CD4-positive, alpha-beta T cell treated with Interleukin-4 for 1 hour (primary cell): ENCODE measurements at regions not wholly inside any gene's neighbourhood (a gene's known extent, or its start where the extent isn't known, plus 50 kb on each side); places are given as distances from the start of the nearest gene placed in this dataset.

Experiments used
- DNase-seq, 2 donors: peaks; one replicate each; pipeline ENCODE4 v3.0.0-alpha.2; 2020 to 2022

DNA sequence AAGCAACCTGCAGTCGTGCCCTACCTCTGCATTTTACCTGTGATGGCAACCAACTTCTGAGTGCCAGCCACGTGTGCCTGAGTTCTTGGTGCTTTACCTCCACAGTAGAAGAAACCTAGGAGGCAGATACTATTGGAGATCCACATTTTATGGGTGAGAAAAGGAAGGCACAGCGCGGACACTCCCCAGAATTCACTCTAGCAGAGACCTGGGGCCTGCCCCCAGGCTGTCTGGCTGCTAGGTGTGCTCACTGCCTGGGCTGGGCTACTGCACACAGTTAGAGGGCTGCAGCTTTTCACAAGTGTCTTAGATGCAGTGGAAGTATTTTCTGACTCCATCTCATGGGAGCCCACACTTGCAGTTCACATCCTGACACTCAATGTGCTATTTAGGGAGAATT is 598.8 kb upstream of the ADAMTS16 start:
- no peak for DNase-seq

DNA sequence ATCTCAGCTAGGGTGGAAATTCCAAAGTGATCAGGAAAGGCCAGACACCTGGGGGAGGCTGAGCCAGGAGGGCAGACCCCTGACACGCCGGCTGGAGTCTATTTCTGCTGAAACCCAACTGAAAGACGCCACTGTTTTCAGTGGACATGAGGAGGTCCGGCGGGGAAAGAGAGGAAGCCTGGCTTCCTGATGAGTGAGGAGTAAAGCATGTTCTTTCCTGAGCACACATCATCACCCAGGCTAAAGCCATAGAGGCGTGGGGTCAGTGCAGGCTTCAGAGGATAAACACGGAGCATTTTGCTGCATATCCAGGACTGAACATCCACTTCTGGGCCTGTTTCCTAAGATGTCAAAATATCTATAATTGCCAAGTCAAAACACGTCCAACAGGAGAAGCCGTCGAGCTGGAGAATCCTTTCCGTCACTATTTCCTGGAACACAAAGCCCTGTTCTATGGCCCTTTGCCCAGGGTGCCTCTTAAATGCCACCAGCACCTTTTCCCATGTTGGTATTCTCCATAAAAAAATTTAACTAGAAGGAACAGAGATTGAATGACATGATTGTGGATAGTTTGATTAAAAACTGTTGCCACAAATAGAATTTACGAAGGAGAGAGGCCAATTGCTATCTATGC is 597.9 kb upstream of the ADAMTS16 start:
- DNase-seq = no peak

DNA sequence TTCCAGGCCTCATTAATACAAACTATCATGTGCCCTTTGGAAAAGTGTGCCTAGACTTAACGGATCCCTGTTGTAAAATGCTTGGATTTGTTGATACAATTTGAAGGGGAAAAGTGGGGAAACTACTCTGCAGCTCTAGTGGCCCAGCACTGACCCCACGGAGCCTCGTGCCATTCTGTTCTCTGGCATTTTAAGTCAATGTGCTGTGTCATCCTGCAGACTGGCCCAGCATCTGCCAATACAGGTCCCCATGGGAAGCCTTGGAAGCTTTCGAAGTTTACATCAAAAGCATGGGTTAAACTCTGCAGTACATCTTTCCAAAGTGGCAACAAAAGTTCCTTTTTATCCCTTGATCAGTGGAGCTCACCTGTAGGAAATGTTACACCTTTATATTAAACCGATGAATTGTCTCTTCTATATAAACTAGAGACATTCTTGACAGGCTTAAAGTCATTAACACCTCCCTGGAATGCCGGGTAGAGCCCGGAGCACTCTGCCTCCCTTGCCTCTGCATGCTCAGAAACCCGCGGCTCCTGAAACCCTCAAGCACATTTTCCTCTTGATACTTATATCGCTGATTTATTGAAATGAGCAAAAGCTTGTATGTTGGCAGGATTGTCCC is 596.0 kb upstream of the ADAMTS16 start:
- DNase-seq = no peak

DNA sequence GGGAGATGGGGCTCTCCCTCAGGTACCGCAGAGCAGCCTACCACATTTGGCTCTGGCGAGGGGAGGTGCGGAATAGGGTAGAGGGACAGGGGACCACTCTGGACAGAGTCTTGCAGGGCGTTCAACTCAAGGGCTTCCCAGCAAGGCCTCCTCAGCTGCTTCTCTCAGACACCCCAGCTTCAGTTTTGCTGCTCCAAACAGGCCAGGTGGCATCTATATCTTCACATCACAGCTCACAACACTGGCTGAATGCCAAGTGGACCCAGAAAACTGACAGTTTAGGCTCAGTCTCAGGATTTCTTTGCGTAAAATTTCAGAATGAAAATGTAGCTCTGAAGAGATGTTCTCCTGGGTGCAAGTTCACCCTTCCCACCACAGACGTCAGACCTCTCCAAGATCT is 592.6 kb upstream of the ADAMTS16 start:
- no peak for DNase-seq

DNA sequence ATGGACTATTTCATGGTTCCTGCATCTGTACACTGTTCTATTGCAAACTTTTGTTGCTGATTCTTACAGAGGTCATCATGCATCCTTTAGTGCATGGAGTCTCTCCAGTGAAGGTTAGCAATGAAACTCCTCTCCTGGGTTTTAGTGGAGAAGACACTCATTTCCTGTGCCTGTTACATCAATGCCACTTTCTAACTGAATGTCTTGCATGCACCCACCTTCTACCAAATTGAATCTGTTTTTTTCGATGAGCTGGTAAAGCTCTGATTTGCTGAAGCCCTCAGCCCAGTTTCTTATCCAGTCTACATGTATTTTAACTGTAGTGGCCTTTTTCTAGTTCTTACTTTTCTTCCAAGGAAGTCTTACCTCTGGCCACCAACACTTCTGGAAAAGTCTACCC is 591.8 kb upstream of the ADAMTS16 start:
- no peak for DNase-seq

DNA sequence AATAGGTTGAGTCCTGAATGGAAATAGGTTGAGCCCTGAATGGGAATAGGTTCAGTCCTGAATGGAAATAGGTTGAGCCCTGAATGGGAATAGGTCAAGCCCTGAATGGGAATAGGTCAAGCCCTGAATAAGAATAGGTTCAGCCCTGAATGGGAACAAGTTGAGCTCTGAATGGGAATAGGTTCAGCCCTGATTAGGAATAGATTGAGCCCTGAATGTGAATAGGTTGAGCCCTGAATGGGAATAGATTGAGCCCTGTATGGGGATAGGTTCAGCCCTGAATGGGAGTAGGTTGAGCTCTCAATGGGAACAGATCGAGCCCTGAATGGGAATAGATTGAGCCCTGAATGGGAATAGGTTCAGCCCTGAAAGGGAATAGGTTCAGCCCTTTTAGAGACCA is 590.8 kb upstream of the ADAMTS16 start:
- no peak for DNase-seq

DNA sequence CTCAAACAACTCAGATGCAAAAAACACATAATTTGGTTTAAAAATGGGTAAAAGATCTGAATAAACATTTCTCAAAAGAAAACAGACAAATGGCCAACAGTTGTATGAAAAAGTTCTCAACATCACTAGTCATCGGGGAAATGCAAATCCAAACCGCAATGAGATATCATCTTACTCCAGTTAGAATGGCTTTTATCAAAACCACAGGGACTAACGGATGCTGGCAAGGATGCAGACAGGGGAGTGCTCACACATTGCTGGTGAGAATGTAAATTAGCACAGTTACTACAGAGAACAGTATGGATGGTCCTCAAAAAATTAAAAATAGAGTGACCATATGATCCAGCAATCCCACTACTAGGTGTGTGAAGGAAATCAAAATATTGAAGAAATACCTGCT is 589.1 kb upstream of the ADAMTS16 start:
- no peak for DNase-seq

DNA sequence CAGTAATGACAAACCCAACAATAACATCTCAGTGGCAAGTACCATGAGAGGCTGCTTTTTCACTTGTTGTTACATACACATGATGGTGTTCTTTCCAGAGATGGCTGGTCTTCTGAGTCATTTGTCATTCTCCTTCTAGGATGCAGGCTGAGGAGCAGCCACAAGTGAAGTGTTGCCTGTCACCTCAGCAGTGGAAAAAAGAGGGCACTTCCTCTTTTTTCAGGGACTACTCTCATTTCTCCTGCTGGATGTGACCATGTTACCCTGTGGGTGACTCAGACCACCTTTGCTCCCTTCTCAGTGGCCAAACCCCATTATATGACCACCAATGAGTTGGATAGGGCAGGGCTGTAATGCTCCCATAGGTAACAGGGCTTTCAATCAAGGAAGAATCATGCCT is 587.0 kb upstream of the ADAMTS16 start:
- no peak for DNase-seq

DNA sequence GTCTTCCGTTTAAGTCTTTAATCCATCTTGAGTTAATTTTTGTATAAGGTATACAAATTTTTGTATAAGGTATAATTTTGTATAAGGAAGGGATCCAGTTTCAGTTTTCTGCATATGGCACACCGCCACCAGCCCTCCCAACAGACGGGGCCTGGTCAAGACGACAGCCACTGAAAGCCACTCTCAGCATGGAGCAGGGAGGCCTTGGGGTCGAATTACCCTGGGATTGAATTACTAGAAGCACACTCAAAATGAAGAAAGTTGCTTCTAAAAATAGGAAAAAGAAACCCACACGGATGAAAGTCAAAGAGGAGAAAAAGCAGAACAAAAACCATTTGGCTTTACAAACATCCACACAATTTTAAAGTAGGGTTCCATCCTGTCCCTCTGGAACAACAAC is 586.2 kb upstream of the ADAMTS16 start:
- no peak for DNase-seq

DNA sequence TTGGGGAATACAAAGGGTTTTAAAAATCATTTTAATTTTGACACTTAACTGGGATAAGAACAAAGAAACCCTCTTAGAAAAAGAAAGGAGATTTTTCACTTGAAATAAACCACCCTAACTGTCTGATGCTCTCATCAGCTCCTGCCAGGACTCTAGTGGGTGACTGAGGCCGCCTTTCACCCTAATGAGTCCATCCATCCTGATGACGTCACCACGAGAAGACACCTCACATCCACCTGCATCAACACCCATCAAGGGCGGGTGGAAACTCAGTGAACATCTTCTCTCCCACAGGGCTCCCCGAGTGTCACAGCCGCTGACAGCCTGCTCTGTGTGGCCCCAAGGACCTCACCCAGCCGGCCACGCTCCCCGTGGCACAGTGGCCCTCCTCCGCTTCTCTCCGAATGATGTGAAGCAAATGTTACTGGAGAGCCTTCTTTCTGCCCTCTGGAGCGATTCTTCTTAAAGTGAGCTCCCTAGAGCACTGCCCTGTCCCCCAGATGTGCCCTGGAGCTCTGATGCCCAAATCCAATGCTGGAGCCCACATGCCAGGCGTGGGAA is 584.3 kb upstream of the ADAMTS16 start:
- DNase-seq = no peak

DNA sequence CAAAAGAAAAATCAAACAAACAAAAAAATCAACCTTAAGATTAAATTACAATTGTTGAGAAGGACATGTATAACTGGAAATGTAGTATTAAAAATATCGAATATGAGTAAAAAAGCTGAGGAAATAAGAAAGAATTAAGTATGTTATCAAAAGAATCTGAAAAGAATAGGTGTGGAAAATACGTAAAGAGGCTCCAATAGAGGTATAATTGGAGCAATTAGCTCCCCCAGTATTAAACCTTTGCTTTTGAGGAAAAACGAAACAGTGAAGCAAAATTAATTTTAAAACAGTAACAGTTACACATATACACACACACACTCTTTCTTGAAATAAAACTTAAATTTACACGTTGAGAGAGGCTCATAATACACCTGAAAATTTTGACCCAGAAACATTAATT is 578.7 kb upstream of the ADAMTS16 start:
- no peak for DNase-seq

DNA sequence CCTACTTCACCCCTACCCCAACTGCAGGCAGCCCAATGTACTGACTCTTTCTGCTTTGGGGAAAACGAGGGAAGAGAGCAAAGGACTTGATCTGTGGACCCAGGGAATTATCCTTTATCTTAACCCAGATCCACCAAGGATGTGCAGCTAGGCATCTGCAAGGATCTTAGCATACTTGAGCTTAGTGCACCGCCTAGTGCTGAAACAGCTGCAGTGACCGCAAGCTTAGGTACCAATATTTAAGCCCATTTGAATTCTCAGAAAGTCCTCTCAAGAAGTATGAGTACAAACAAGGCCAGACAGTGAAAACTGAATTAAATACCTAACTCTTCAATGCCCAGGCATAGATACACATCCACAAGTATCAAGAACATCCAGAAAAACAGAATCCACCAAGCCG is 576.7 kb upstream of the ADAMTS16 start:
- DNase-seq = no peak

DNA sequence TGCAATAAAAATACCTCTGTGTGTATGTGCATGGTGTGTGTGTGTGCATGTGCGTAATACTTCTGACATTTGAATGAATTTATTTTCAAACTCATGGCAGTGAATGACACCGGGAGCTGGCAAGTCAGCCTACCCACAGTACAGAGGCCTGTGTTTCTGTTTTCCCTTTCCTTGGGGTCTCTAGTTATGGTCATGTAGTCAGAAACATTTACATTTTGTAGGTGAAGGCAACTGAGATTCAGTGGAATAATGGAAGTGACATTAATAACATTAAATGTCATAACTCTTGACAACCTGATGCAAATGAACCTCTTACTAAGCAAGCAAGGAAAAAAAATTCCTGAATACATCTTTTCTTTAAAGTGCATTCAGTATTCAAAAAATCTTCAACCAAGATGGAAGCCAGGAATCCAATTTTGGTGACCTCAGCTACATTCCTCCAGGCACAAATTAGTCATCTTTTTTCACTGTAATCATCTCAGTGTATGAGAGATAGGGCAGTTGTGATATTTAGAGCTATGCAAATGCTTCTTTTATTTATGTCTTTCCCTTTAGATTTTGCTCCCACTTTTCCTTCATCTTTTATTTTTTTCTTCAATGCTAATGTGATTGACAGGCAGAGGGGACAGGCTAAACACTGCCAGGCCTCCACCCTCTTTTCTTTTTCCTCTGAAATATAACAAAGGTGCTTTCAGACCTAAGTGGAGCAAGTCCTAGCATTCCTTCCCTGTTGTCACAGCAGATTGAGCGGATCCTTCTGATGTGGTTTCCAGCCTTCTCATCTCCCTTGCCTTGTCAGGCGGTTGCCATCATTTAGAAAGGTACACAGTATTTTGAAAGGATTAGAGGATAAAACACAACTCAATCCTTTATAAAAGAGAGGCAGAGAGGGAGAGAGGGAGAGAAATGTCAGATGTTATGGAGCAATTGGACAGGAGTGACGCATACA is 569.8 kb upstream of the ADAMTS16 start:
- DNase-seq = no peak

DNA sequence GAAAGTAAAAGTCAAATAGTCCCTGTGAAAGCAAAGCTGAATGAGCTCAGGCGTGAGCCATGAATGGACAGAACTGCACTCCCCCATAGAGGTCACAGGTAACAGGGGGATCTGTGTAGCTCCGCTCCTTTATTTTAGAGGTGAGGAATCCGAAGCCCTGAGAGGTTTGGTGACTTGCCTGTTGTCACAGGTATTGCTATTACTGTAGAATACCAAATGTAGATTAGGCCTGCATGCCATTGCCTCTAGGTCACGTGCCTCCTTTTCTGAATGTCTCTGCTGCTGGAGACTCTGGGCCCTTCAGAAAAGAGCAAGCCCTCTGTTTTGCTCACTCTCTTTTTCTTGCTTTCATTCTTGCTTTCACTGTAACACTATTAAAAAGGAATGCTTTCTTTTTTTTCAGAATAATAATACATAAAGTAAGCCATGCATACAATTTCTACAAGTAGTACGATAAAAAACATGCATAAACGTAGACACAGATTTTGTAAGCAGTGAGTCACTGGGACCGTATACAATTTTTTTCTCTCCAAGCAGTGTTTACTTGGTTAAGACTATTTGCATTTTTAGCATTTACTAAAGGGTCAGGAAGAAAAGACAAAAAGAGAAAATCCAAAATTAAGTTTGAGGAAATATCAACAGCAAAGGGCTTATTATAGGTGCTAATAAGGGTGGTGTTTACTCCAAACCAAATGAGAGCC is 568.7 kb upstream of the ADAMTS16 start:
- DNase-seq = no peak

DNA sequence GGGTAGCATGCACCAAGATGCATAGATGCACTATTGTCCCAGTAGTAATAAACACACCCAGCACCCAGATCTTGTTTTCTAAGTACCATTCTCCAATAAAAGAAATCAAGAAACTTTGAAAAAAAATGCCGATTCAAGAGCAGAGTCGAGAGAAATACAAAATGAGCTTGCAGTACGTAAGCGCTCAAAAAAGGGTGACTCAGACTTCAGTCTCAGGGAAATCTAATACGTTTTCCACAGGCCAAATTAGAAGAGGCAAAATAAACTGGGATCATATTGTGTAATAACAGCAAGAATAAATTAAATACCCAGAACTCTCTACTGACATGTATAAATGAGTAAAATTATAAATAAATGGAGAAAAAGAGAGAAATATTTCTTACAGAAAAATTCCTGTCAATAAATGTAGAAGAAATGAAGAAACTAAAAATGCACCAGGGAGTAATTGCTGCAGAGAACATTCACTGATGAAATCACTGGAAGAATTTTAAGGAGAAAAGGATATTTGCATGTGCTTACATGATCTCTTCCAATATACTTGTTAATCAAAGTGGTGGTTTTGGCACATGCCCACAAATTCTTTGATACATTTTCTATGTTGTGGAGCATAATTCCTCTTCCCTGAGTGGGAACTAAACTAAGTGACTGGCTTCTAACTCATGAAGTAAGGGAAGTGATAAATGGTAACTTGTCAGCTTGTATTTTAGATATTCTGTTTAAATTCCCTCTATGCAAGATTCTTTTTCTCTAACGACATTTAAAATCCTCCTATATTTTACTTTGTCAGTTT is 567.6 kb upstream of the ADAMTS16 start:
- DNase-seq = no peak

DNA sequence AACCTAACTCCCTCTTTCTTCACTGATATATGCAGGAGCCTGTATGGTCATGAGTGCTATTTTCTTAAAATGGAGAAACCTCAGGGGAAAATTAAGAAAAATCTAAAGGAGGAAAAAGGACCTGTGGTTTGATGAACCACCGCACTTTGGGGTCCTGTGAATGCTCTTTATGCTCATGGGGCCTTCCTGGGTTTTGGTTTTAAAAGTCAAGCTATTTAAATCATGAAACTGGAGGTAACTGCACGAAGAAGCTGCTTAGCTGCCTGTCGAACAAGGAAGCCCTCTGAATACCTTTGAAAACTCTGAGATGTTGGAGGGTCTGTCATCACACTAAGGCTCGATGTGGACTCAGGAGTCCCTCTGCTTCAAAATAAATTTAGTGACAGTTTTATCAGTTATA is 564.5 kb upstream of the ADAMTS16 start:
- no peak for DNase-seq

DNA sequence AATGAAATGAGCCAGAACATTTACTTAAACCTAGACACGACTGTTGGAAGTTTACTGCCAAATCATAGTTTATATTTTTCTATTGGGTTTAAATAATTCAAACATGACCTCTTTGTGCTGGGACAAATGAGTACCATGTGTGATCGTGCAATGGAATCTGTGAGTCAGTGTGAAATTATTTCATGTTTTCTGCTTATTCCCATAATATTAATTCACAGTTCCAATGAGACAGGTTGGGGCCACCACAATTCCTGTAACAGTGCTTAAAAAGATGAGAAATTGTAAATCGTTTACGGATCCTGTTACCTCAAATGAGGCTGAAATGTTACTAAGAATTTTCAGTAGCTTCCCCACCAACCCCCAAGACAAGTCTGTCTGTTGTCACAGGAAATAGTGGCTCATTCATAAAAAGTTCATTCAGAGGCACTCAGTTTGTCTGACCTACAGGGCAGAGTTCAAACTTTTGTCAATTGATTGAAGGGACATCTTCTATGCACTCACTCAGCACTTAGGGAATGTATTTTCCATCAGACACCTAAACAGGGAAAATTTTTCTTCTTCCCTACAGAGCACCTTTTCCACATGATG is 563.9 kb upstream of the ADAMTS16 start:
- DNase-seq = no peak

DNA sequence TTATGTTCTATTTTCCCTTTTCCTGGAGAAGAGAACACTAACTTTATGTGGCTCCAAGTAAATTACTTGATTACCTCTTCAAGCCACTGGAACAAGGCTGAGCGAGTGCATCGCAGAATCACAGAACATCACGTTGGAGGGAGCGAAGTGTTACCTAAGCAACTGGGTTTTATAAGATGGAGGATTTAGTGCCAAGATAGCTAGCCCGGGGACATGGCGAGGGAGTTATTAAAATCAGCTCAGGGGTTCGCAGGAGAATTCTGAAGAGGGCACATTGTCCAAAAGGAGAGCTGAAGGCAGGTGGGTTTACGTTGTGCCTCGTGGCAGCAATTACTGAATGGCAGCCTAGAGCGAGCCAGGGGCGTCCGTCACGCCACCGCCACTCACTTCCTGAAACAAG is 563.2 kb upstream of the ADAMTS16 start:
- no peak for DNase-seq

DNA sequence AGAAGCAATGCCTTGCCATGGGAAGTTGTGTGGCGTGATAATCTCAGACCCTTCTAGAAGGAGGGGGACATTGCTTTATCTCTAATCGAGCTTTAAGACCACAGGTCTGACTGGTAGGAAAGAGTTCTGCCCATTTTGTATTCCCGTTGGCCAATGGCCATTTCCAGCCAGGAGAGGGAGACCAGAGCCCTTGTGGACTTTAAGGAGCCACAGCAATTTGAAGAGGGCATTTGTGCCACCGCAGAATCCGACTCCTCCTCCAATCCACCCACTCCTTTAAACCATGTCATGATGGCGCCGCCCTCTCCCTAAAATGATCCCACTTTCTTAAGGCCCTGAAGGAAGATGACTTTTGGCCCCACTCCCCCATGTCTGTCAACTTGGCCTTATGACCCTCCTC is 560.5 kb upstream of the ADAMTS16 start:
- no peak for DNase-seq

DNA sequence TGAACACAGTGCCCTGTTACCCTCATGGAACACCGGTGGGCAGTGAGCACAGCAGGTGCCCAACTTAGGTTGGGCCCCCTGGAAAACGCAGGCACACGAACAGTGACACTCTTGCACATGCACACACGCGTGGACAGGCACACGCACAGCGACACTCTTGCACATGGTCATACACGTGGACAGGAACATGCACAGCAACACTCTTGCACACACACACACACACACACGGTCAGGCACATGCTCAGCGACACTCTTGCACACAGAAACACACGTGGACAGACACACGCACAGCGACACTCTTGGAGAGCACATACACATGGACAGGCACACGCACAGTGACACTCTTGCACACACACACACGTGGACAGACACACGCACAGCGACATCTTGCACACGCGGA is 559.4 kb upstream of the ADAMTS16 start:
- DNase-seq = no peak

DNA sequence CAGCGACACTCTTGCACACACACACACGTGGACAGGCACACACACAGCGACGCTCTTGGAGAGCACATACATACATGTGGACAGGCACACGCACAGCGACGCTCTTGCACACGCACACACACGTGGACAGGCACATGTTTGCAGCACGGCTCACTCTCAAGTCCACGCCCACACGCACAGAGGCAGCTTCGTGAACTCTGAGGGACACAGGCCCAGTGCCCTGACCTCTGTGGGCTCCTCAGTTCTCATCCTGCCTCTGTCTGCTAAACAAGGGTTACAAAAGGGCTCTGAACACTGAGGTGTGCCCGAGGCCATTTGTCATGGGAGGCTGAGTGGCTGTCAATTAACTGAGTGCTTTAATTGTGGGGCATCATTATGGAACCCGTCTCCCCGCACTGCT is 558.8 kb upstream of the ADAMTS16 start:
- no peak for DNase-seq

DNA sequence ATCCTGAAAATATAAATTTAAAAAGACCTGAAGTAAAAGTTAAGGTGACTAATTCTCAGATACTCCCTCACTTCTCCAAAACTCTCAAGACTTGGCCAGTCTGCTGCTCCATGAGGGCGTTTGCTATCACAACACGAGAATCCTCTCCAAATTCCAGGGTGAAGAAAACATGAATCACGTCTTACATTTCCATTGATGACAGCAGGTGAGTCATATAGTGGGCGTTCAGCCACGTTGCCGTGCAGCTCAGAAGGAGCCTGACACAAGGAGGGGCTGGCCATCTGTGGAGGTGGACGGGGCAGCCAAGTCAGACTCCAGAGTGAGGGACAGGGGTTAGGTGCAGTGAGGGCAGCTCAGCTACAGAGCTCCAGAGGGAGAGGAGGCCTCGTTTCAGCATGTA is 555.1 kb upstream of the ADAMTS16 start:
- DNase-seq = no peak
